K562 (cell line): ENCODE measurements at regions not wholly inside any gene's neighbourhood (a gene's known extent, or its start where the extent isn't known, plus 50 kb on each side); places are given as distances from the start of the nearest gene placed in this dataset.

ENCODE experiments used
- ATAC-seq: fragments of 200-7000 bp; cut with Tn5 transposase; 3 replicates; pipeline ENCODE4 v1.9.1; 2020; ENCODE audit warnings: moderate library complexity
- BruUV-seq: library from RNA; stranded (reverse); fragments of 400-500 nt; replicated peaks from 2 replicates; lab custom pipeline; 2021; lab: Mats Ljungman, UMichigan
- CTCF ChIA-PET: fragments of 300-600 bp; formaldehyde crosslinking; extraction: SDS; loops from one replicate; lab custom pipeline; 2021; ENCODE audit warnings: low intra/inter-chr PET ratio; lab: Yijun Ruan, JAX
- POLR2A ChIA-PET: fragments of 300-600, 350-650 bp; sonication (Branson Sonifier 250); formaldehyde crosslinking; extraction: SDS; loops from one replicate; lab custom pipeline; 2021; ENCODE audit warnings: antibody characterized with exemption, inconsistent platforms; lab: Yijun Ruan, JAX
- DNase-seq, 4 experiments: peaks; one replicate each; pipeline versions ENCODE4 v3.0.0 to v3.0.0-alpha.2; 2011 to 2018; ENCODE audit warnings: low spot score in 3 of 4, mixed read lengths in 3 of 4; ENCODE audit errors: extremely low read depth in 1 of 4
- FAIRE-seq: peaks from 2 replicates; lab custom pipeline; 2011; peaks lifted over from hg19 to GRCh38; lab: Jason Lieb, UNC
- H2AFZ ChIP-seq: 2 replicates; pipeline ENCODE4 v1.6.0; 2011; ENCODE audit warnings: low read depth, low read length, control low read depth, inconsistent platforms
- H3K27ac ChIP-seq: fragments of 200-600 bp; 3 replicates; pipeline ENCODE4 v1.8.0; 2011; ENCODE audit warnings: low read depth, mild to moderate bottlenecking, control low read depth, inconsistent platforms, low read length, moderate library complexity, mixed read lengths; ENCODE audit errors: extremely low read depth
- H3K27me3 ChIP-seq, 2 experiments: fragments of 300-600 bp in 1 of 2; 2 replicates in 1 of 2; 3 replicates in 1 of 2; pipeline versions ENCODE4 v1.6.0 to v1.8.0; 2011; ENCODE audit warnings: inconsistent platforms in 2 of 2, low read length in 2 of 2, mild to moderate bottlenecking in 1 of 2, mixed read lengths in 1 of 2, moderate library complexity in 1 of 2; ENCODE audit not compliant: control insufficient read depth in 2 of 2, insufficient read depth in 2 of 2
- H3K36me3 ChIP-seq: fragments of 300-600 bp; 3 replicates; pipeline ENCODE4 v1.8.0; 2011; ENCODE audit warnings: mild to moderate bottlenecking, low read length, inconsistent platforms; ENCODE audit not compliant: control insufficient read depth, insufficient read depth
- H3K4me1 ChIP-seq, 2 experiments: fragments of 200-600 bp in 1 of 2; replicated peaks in 1 of 2; 2 replicates in 1 of 2; 3 replicates in 1 of 2; pipeline versions ENCODE4 v1.5.1 to v1.8.0; 2011; ENCODE audit warnings: inconsistent platforms in 2 of 2, low read length in 2 of 2, mild to moderate bottlenecking in 1 of 2, mixed read lengths in 1 of 2, moderate library complexity in 1 of 2; ENCODE audit not compliant: control insufficient read depth in 2 of 2, insufficient read depth in 2 of 2
- H3K4me2 ChIP-seq: 2 replicates; pipeline ENCODE4 v1.6.1; 2011; ENCODE audit warnings: low read length, control low read depth, inconsistent platforms, mixed read lengths; ENCODE audit not compliant: insufficient read depth
- H3K4me3 ChIP-seq: fragments of 200-600 bp; sonication (generic), shearing (Covaris generic); 2 replicates; pipeline ENCODE4 v1.5.1; 2016; ENCODE audit warnings: control low read depth, inconsistent platforms
- H3K79me2 ChIP-seq: fragments of 200-600 bp; 3 replicates; pipeline ENCODE4 v1.8.0; 2011; ENCODE audit warnings: low read length, inconsistent platforms; ENCODE audit not compliant: control insufficient read depth, insufficient read depth
- H3K9ac ChIP-seq, 2 experiments: 2 replicates each; pipeline versions ENCODE4 v1.6.0 to v1.6.1; 2011; ENCODE audit warnings: low read depth in 2 of 2, low read length in 2 of 2, control low read depth in 1 of 2, inconsistent platforms in 1 of 2, mild to moderate bottlenecking in 1 of 2, mixed read lengths in 1 of 2; ENCODE audit not compliant: insufficient read depth in 1 of 2
- H3K9me1 ChIP-seq: one replicate; pipeline ENCODE4 v1.6.0; 2011; ENCODE audit warnings: inconsistent platforms, mild to moderate bottlenecking, low read length, moderate library complexity; ENCODE audit not compliant: control insufficient read depth, insufficient read depth
- H3K9me3 ChIP-seq: replicated peaks from 2 replicates; pipeline ENCODE4 v1.5.1; 2011; ENCODE audit warnings: low read depth, low read length, inconsistent platforms; ENCODE audit not compliant: control insufficient read depth, insufficient read depth
- H4K20me1 ChIP-seq: replicated peaks from 2 replicates; pipeline ENCODE4 v1.6.1; 2011; ENCODE audit warnings: low read length, inconsistent platforms, mixed read lengths; ENCODE audit not compliant: control insufficient read depth, insufficient read depth
- BCOR ChIP-seq: fragments of 450-650 bp; IDR thresholded peaks from 2 replicates; pipeline ENCODE4 v1.6.1; 2016
- BRD9 ChIP-seq: fragments of 450-650 bp; IDR thresholded peaks from 2 replicates; pipeline ENCODE4 v1.6.1; 2018; ENCODE audit warnings: low read depth; ENCODE audit not compliant: partially characterized antibody
- CHD1 ChIP-seq: fragments of 200-600 bp; sonication (generic); IDR thresholded peaks from one replicate; pipeline ENCODE4 v1.6.1; 2012; ENCODE audit warnings: mild to moderate bottlenecking, moderate library complexity, low read length, inconsistent platforms
- E2F8 ChIP-seq: fragments of 450-650 bp; IDR thresholded peaks from 2 replicates; pipeline ENCODE4 v1.7.1; 2018; ENCODE audit warnings: mild to moderate bottlenecking, low read depth; ENCODE audit not compliant: partially characterized antibody
- MAFF ChIP-seq: IDR thresholded peaks from 2 replicates; pipeline ENCODE4 v1.6.1; 2012; ENCODE audit warnings: low read length, improper control_type of control experiment
- MAZ ChIP-seq, 2 experiments: fragments of 450-650 bp in 1 of 2; sonication (generic) in 1 of 2; formaldehyde crosslinking; IDR thresholded peaks in 1 of 2; conservative IDR thresholded peaks in 1 of 2; 2 replicates each; pipeline versions ENCODE4 v1.4.0 to v1.5.0; 2020; ENCODE audit warnings: mild to moderate bottlenecking in 1 of 2, missing genetic modification reagents in 1 of 2
- MTA1 ChIP-seq: fragments of 450-650 bp; IDR thresholded peaks from 2 replicates; pipeline ENCODE4 v1.6.1; 2017; ENCODE audit warnings: borderline replicate concordance
- POLR2B ChIP-seq: fragments of 450-650 bp; IDR thresholded peaks from 2 replicates; pipeline ENCODE4 v1.6.1; 2018; ENCODE audit warnings: low read depth; ENCODE audit not compliant: partially characterized antibody
- POLR3G ChIP-seq: IDR thresholded peaks from 2 replicates; pipeline ENCODE4 v1.6.1; 2011; ENCODE audit not compliant: insufficient read length, insufficient replicate concordance; ENCODE audit errors: extremely low read depth
- PTRF ChIP-seq: fragments of 450-650 bp; IDR thresholded peaks from 2 replicates; pipeline ENCODE4 v1.6.1; 2016; ENCODE audit warnings: mild to moderate bottlenecking, missing genetic modification characterization, missing compliant biosample characterization
- RBM22 ChIP-seq: fragments of 200-400 bp; formaldehyde crosslinking; IDR thresholded peaks from 2 replicates; pipeline ENCODE4 v1.6.1; 2018; ENCODE audit warnings: low read length, low read depth; ENCODE audit not compliant: poor library complexity, severe bottlenecking
- SMARCE1 ChIP-seq: fragments of 450-650 bp; IDR thresholded peaks from 2 replicates; pipeline ENCODE4 v1.7.1; 2016; ENCODE audit warnings: mild to moderate bottlenecking
- SNRNP70 ChIP-seq: fragments of 200-400 bp; formaldehyde crosslinking; optimal IDR thresholded peaks from 2 replicates; pipeline ENCODE3; 2017; ENCODE audit warnings: low read depth, low read length
- ZNF830 ChIP-seq: fragments of 250-450 bp; sonication (Bioruptor Pico); IDR thresholded peaks from 2 replicates; pipeline ENCODE4 v1.5.0; 2021; ENCODE audit warnings: mild to moderate bottlenecking
- WGBS: fragments of 100-300 bp; shearing (Covaris generic); methylation state at CpG from one replicate; pipeline ENCODE4 v1.1.6; 2016; ENCODE audit warnings: low coverage, mixed read lengths; ENCODE audit not compliant: insufficient coverage; ENCODE audit errors: missing lambda C conversion rate; 5-methylcytosine and 5-hydroxymethylcytosine counted together
- in situ Hi-C: fragments of 300-500 bp; cut with MboI; formaldehyde crosslinking; loops from 4 replicates; pipeline ENCODE4 v1.15.0; 2018; ENCODE audit warnings: inconsistent platforms, mixed read lengths
- intact Hi-C: fragments of 100-400 bp; cut with micrococcal nuclease; formaldehyde crosslinking; loops from 2 replicates; pipeline ENCODE4 v1.14.2; 2022
- TF ChIP-seq, protein P1 (sequence below): fragments of 250-450 bp; sonication (Bioruptor Pico); IDR thresholded peaks from 2 replicates; pipeline ENCODE4 v1.8.0; 2021; ENCODE audit warnings: mild to moderate bottlenecking, moderate library complexity

DNA sequence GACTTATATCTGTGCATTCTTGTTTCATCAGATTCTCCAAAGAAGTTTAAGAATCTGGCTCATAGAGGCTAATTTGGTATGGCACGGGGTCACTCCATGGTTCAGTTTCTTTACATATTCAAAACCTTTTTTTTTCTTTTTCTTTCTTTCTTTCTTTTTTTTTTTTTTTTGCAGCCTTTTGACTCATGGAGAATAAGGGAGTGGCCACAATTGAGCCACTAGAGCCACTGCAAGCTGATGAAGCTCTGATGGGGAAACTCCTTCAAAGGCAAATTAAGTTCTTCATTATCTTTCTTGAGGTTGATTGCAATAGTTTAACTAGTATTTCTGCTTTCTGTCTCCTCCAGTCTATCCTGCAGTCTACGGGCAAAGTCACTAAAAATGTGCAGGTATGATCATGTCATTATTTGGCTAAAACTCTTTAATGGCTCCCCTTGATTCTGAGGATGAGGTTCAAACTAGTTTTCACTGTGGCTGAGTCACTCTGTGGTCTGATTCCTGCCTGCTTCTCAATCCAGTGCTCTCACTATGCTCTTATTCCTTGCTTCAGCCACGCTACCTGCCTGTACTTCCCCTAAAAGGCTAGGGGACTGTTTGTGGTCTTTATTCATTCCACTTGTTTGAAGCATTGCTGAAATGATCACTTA lies 93.5 kb upstream of the RIOK2 start:
- H2AFZ ChIP-seq, result no peak overlapping the region
- H3K4me3 ChIP-seq, result no peak overlapping the region
- no peaks in the 10 kb centered on the region for H3K4me1 ChIP-seq
- CTCF ChIA-PET, result no interaction called here
- H3K27me3 ChIP-seq, result no peaks in the 10 kb centered on the region
- H4K20me1 ChIP-seq, result no peaks in the 10 kb centered on the region
- 3% methylated on average over 3 of the region's 3 CpGs for WGBS
- in situ Hi-C loops, result no loop called here
- no peak overlapping the region for H3K4me2 ChIP-seq
- no peak for TF ChIP-seq ZNF830
- no peak for TF ChIP-seq POLR2B
- no peak for TF ChIP-seq MAZ (CRISPR knock-in tag; conservative IDR thresholded peaks at IDR 0.05 in 1 of 2, IDR thresholded peaks at IDR 0.05 in 1 of 2)
- TF ChIP-seq CHD1, result no peak
- TF ChIP-seq BRD9, result no peak
- TF ChIP-seq RBM22, result no peak
- no peak for TF ChIP-seq SMARCE1
- no peak for TF ChIP-seq POLR3G
- TF ChIP-seq MAFF, result no peak
- no peak for TF ChIP-seq PTRF (tag)
- TF ChIP-seq MTA1, result no peak
- TF ChIP-seq, protein P1, sequence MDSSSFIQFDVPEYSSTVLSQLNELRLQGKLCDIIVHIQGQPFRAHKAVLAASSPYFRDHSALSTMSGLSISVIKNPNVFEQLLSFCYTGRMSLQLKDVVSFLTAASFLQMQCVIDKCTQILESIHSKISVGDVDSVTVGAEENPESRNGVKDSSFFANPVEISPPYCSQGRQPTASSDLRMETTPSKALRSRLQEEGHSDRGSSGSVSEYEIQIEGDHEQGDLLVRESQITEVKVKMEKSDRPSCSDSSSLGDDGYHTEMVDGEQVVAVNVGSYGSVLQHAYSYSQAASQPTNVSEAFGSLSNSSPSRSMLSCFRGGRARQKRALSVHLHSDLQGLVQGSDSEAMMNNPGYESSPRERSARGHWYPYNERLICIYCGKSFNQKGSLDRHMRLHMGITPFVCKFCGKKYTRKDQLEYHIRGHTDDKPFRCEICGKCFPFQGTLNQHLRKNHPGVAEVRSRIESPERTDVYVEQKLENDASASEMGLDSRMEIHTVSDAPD (CRISPR knock-in tag), result no peak
- TF ChIP-seq BCOR, result no peak
- no peak for TF ChIP-seq E2F8
- TF ChIP-seq SNRNP70, result no peak
- no peak overlapping the region for H3K27ac ChIP-seq
- H3K9me3 ChIP-seq, result no peaks in the 10 kb centered on the region
- H3K36me3 ChIP-seq, result no peaks in the 10 kb centered on the region
- no TSS peak for BruUV-seq
- no peaks in the 10 kb centered on the region for H3K79me2 ChIP-seq
- H3K9me1 ChIP-seq, result no peaks in the 10 kb centered on the region
- no peak for FAIRE-seq
- DNase-seq, result no peak
- H3K9ac ChIP-seq, result no peak overlapping the region
- POLR2A ChIA-PET, result no interaction called here
- intact Hi-C loops, result no loop called here
- no peak for ATAC-seq
